Spinal cord (tissue), 9 donors: ENCODE measurements at regions not wholly inside any gene's neighbourhood (a gene's known extent, or its start where the extent isn't known, plus 50 kb on each side); places are given as distances from the start of the nearest gene placed in this dataset.
A peak's percentile ranks its signal among the peaks of the same experiment; 100 is the strongest.

Source experiments
- DNase-seq, 6 donors: peaks; one replicate each; pipeline versions ENCODE4 v3.0.0 to v3.0.0-alpha.2; 2013 to 2015; ENCODE audit warnings: low spot score in 6 of 6, low read depth in 4 of 6
- H3K27ac ChIP-seq: one replicate; pipeline ENCODE4 v1.5.1; 2013; ENCODE audit warnings: low read depth, low read length, control low read depth
- H3K27me3 ChIP-seq: one replicate; pipeline ENCODE4 v1.6.1; 2013; ENCODE audit warnings: low read length; ENCODE audit not compliant: control insufficient read depth, insufficient read depth
- H3K36me3 ChIP-seq: one replicate; pipeline ENCODE4 v1.6.1; 2013; ENCODE audit warnings: low read length; ENCODE audit not compliant: control insufficient read depth, insufficient read depth
- H3K4me1 ChIP-seq: one replicate; pipeline ENCODE4 v1.6.1; 2013; ENCODE audit warnings: low read length; ENCODE audit not compliant: control insufficient read depth, insufficient read depth
- H3K4me3 ChIP-seq: one replicate; pipeline ENCODE4 v1.5.1; 2013; ENCODE audit warnings: low read depth, low read length, control low read depth
- H3K9me3 ChIP-seq: one replicate; pipeline ENCODE4 v1.6.1; 2013; ENCODE audit warnings: low read length; ENCODE audit not compliant: control insufficient read depth, insufficient read depth
- WGBS: methylation state at CpG from one replicate; pipeline ENCODE4 v1.1.5; 2013; ENCODE audit warnings: missing lambda C conversion rate; ENCODE audit not compliant: insufficient coverage; 5-methylcytosine and 5-hydroxymethylcytosine counted together
- donor health status: healthy.

DNA sequence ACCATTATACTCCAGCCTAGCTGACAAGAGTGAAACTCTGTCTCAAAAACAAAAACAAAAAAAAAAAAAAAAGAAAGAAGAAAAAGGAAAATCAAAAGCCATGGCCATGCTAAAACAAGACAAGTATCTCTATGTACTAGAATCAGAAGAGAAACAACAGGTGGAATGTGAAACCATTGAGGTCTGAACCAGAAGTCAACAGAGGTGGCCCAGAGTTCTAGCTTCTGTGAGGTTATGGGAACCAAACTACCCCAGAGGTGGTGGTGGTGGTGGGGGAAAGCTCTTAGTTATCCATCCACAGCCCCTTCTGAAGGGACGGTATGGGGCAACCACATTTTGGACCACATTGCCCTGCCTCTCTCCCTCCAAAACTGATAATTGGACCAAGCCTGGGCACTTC is 59.5 kb upstream of the ZNF366 start:
- WGBS: no CpG with 5 or more reads among the region's 1 CpG
- DNase-seq: no peak
- H3K36me3 ChIP-seq: no peaks in the 10 kb centered on the region
- no peaks in the 10 kb centered on the region for H3K4me1 ChIP-seq
- no peaks in the 10 kb centered on the region for H3K27me3 ChIP-seq
- H3K4me3 ChIP-seq: no peak overlapping the region
- no peaks in the 10 kb centered on the region for H3K9me3 ChIP-seq
- H3K27ac ChIP-seq: no peak overlapping the region

- Histone ChIP-seq H3K9me3 (no peaks in the 10 kb centered on the region), H3K27me3 (no peaks in the 10 kb centered on the region), H3K4me3 (no peak overlapping the region), H3K36me3 (no peaks in the 10 kb centered on the region), H3K27ac (no peak overlapping the region), H3K4me1 (no peaks in the 10 kb centered on the region)
- 92% methylated on average over 4 of the region's 8 CpGs for WGBS
- no peak for DNase-seq
Observed at GRCh38 chr5:72565513-72566289, 58.5 kb upstream of the ZNF366 start.

GRCh38 chr5:72562717-72563116 is 55.5 kb upstream of the ZNF366 start:
- no peaks in the 10 kb centered on the region for H3K9me3 ChIP-seq
- no peak for DNase-seq
- peaks cover 3% of the 10 kb centered on the region for H3K4me1 ChIP-seq
- H3K36me3 ChIP-seq: no peaks in the 10 kb centered on the region
- no peak overlapping the region for H3K4me3 ChIP-seq
- no peak overlapping the region for H3K27ac ChIP-seq
- no peaks in the 10 kb centered on the region for H3K27me3 ChIP-seq
- no CpG with 5 or more reads among the region's 2 CpGs for WGBS

DNA sequence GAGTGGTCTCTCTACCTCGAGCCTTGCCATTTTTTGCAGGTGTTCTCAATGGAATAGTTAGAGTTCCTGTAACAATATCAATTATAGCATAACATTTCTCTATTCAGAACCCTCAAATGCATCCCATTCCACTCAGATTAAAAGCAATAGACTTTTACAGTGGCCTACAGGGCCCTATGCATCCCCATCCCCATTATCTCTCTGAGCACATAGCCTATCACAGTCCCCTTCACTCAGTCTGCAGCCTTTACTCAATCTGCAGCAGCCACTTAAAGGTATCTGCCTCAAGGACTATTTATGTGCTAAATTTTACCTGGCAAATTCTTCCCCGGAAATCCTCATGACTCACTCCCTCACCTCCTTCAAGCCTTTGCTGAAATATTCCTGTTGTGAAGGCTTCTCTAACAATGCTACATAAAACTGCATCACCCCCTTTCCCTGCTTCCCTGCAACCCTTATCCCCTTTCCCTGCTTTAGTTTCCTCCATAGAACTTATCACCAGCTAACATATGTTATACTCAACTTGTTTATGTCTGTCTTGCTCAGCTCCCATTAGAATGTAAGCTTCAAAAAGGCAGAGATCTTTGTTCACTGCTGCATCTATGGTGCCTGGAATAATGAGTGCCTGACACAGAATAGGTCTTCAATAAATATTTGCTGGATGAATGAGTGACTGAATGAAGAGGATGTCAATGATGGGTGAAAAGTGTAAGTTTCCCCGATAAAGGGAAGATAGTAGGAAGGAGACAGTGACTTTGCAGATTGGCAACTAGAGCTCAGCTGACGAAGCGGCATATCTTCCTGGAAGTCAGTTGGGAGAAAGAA is 54.1 kb upstream of the ZNF366 start:
- Histone ChIP-seq H3K27me3 (no peaks in the 10 kb centered on the region), H3K4me3 (no peak overlapping the region), H3K27ac (no peak overlapping the region), H3K9me3 (no peaks in the 10 kb centered on the region), H3K36me3 (no peaks in the 10 kb centered on the region), H3K4me1 (peaks cover 15% of the 10 kb centered on the region)
- DNase-seq: peak in 1 of 6 donors; percentile 58
- WGBS: 86% methylated on average over 3 of the region's 5 CpGs

GRCh38 chr5:72559866-72560766 is 52.9 kb upstream of the ZNF366 start:
- Histone ChIP-seq H3K36me3 (no peaks in the 10 kb centered on the region), H3K27ac (no peak overlapping the region), H3K4me3 (no peak overlapping the region), H3K4me1 (peaks cover 24% of the 10 kb centered on the region), H3K27me3 (no peaks in the 10 kb centered on the region), H3K9me3 (no peaks in the 10 kb centered on the region)
- WGBS: 78% methylated on average over 4 of the region's 5 CpGs
- DNase-seq: no peak

DNA sequence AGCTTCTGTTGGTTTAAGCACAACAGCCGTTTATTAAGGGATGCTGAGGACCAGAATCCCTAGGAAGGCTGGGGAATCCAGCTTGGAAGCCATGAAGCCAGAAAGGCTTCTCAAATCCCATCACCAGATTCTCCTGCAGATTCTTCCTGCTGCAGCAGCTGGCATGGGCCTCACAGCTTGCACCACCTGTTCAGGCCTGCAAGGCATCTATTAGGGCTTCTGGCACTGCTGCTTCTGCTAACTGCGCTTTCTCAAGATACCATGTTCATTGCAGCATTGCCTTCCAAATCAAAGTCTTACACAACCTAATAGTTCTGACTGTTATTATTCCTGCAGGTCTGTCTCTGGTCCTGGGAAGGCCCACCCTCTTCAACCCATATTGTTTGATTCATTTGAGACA is 51.2 kb upstream of the ZNF366 start:
- H3K27me3 ChIP-seq: no peaks in the 10 kb centered on the region
- 83% methylated on average over 2 of the region's 2 CpGs for WGBS
- H3K36me3 ChIP-seq: no peaks in the 10 kb centered on the region
- H3K27ac ChIP-seq: no peak overlapping the region
- H3K4me3 ChIP-seq: no peak overlapping the region
- no peaks in the 10 kb centered on the region for H3K9me3 ChIP-seq
- peak in 2 of 6 donors; percentile 46 to 66 for DNase-seq
- peaks cover 24% of the 10 kb centered on the region for H3K4me1 ChIP-seq

DNA sequence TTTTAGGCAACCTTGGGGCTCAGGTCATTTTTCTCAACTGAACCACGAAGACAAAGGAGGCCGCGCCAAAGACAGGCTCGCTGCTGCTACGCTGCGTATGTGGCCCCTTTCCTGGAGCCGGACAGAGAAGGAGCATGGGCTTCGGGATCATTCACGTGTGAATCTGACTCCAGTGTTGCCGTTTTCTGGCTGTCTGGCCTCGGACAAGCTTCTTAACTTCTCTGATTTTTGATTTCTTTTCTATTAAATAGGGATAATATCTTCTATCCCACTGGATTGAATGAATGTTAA is 50.8 kb upstream of the ZNF366 start:
- Histone ChIP-seq H3K27ac (no peak overlapping the region), H3K4me3 (no peak overlapping the region), H3K36me3 (no peaks in the 10 kb centered on the region), H3K4me1 (peaks cover 24% of the 10 kb centered on the region), H3K9me3 (no peaks in the 10 kb centered on the region), H3K27me3 (no peaks in the 10 kb centered on the region)
- DNase-seq: no peak
- 73% methylated on average over 7 of the region's 11 CpGs for WGBS

DNA sequence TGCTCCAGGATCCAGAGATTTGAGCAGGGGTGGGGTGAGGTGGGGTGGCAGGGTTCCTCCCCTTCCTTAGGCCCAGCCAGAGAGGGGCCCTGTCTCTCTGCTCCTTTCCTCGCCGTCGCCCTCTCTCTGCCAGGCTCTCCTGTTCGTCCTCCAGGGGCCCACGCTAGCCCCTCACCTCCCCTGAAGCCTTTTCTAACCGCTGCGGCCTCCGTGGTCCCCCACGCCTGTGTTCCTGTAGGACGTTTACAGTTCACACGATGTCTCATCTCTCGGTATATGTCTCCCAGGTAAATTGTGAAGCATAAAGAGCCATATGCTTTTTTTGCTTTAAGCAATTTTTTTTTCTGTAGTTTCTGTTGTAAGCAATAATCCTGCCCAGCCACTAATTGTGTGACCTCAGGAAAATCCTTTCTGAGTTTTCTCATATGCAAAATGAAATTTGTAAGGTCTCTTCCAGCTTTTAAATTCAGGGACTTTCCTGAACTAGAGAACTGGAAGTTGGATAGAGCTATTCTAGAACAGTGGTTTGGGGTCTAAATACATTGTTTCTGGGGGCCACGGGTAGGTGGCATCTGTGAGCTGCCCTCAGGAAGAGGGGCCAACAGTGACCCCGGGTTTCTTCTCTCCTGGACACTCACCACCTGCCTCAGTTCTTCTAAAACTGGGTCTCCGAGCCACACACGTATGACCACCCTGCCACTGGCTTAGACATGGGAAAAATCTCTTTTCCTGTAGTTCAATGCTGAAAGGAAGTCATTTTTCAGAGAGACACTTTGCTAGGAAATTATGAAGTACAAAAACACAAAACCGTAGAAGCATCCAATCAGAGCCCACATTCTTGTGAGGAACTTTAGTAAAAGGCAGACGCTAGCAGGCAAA is 50.2 kb upstream of the ZNF366 start:
- 35% methylated on average over 11 of the region's 18 CpGs for WGBS
- Histone ChIP-seq H3K36me3 (no peaks in the 10 kb centered on the region), H3K27me3 (no peaks in the 10 kb centered on the region), H3K4me1 (peaks cover 24% of the 10 kb centered on the region), H3K27ac (no peak overlapping the region), H3K4me3 (peak overlapping the region; percentile 45), H3K9me3 (no peaks in the 10 kb centered on the region)
- DNase-seq: peak in 1 of 6 donors; percentile 26
